G401.6 (cell line): ENCODE measurements at regions not wholly inside any gene's neighbourhood (a gene's known extent, or its start where the extent isn't known, plus 50 kb on each side); places are given as distances from the start of the nearest gene placed in this dataset.

ENCODE experiments used
- FAIRE-seq: peaks from 2 replicates; lab custom pipeline; 2012; peaks lifted over from hg19 to GRCh38; lab: Jason Lieb, UNC

DNA sequence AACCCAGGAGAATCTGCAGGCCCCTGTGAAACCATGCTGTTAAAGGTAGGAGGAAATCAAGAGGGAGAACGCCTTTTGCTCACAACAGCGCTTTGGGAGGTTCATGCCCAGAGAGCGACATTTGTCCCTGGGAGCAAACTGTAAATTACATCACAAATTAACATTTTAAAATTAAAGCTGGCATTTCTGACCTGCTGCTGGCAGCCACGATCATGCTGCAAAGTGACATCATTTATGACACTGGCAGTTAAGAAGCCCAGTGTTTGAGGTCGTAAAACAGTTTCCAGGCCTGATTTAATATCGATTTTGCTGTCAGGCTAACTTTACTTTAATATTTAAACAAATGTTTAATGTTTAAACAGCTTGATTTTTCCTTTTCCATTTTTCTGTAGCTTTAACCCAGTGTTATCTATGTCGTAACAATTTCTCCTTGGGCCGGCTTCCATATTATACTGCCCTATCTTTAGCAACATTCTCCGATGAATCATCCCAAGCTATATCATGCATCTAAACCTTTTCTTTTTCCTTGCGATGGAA is 86.5 kb upstream of the NPVF start:
- peak; percentile 70 for FAIRE-seq

DNA sequence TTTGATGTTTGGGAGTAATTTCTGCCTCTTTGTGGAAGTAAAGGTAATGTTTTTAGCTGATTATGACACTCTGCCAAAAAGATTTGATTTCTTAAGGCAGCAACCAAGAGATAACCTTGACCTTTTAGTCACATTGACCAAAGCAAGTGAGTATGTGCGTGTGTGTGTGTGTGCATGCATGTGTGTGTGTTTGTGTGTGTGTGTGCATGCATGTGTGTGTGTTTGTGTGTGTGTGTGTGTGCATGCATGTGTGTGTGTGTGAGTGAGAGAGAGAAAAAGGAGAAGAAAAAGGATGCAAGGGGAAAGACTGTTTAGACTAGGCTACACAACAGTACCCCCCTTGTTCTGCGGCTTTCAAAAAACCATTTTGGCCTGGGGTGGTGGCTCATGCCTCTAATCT is 88.1 kb upstream of the NPVF start:
- no peak for FAIRE-seq

DNA sequence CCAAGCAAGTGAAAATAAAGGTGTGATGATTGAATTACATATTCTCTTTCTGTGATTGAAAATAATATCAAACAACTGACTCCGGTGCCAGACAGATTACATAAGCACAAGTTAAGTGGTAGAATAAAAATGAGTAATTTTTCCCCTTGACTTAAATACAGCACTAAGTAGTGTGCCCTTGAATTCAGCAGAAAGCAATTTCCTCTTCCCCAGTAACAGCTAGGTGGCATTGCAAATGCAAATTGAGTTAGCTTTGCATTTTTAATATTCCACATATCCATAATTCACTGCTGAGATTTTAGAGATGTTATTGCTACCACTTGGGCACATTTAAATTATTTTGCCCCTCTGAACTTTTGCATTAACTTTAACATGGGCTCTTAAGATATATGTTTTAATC is 89.8 kb upstream of the NPVF start:
- peak; percentile 94 for FAIRE-seq

DNA sequence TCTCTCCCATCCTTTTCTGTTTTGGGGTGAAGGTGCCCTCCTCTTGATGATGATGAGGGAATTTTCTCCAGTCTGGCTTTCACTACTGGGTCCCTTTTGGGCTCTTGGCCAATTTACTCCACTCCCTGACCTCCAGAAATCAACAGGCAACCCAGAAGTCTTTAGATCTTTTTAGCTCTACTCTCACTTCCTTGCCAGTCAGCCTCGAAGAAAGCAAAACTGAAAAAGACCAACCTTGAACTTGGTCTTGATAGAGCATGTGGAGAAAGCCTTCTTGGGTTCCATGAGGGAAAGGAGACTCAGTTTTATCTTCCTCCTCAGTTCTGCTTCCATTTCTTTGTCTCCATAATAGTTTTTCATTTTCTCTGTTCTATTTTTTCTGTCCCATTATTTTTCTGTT is 91.4 kb upstream of the NPVF start:
- peak; percentile 80 for FAIRE-seq

DNA sequence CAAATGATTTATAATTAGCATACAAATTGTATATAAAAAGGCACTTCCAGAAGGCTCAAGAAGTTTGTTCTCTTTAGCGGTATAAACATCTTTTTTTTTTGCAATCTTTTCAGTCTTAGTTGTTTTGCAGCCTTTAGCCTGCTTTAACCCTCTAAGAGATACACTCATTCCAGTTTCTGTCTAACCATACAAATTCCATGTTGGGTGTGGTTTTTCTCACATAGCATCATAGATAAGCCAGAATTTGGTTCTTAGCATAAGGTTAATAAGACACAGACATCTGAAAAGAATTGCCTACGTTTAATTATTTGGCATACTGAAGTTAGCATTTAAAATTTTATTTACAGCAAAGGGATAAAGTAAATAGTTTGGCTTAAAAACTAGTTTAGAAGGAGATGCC is 92.5 kb upstream of the NPVF start:
- peak; percentile 90 for FAIRE-seq

DNA sequence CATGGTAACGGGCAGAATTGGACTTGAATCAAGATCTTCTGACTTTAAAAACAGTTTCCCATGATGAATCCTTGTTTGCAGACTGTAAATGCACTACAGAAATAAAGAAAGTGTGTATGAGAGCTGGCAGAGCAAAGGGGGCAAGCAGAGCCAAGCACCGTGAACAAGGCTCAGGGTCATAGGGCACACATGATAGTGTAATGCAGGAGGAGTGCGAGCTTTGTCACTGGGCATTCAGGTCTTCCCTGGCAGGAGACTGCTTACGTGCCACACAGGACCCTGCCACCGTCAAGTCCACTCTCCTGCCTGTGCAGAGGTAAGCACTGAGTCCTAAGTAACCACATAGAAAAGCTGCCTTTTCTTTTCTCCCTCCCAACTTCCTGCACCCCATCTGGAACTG is 93.1 kb upstream of the NPVF start:
- FAIRE-seq = no peak

DNA sequence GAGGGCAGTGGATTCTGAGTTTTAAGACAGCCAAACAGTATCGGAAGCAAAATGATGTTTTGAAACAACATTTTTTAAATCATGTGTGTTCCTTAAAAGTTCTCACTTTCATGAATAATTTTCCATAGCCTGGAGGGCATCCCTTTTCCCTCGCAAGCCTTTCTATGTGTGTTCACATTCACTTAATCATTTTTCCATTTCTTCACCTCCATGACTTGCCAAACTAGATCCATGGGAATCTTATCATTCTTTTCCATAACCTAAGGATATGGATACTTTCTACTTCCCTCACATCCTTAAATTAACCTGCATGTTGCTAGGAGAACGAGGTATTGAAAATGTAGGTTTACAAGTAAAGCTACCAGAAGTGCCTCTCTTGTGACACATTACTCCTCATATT is 94.2 kb upstream of the NPVF start:
- peak; percentile 25 for FAIRE-seq

DNA sequence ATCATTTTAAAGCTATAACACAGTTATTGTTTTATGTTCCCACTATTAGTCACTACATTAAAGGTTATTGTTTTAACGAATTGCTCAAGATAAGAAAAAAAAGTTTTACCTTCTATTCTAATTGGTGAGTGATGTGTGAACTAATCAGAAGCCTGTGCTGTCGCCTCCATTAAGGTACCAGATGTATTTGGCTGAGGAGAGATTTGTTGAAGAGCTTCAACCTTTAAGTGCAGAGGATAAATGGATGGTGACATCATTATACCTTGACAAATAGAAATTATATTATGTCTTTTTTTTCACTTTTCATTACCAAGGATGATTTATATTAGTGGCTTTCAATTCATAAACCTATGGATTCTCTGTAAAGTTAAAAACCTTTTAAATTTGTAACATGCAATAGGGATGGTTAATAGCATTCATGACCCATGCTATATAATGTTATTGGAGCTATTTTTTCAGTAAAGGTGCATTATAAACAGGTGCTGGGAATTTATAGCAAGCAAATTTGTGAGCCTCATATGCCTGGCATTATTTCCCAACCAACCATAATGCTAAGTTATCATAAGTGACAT is 97.0 kb upstream of the NPVF start:
- peak; percentile 81 for FAIRE-seq

DNA sequence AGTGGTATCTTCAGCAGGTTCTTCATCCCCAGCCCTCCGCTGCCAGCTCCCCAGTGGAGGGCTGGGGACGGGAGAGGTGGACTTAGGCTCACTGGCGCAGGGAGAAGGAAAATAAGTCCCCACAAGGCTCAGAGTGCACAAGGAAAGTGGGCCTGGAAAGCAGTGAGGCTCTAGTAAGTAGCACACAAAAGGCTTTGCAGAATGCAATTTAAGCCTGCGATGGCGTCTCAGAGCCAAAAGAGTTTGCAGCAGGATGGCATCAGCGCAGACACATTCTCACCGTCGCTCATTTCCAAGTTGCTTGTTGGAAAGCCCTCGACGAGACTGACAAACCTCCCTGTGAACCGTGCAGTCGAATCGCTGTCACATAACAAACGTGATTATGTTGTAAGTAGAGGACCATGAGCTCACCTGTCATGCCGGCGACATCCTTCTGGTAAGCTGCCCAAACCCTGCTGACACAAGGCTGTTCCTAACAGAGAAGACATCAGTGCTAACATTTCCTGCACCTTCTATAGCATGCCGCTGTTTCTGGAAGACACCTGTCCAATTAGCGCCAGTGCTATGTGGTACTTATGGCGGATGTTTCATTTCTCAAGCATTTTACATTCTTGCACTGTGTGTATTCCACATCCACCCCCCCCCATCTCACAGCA is 98.3 kb upstream of the NPVF start:
- no peak for FAIRE-seq

DNA sequence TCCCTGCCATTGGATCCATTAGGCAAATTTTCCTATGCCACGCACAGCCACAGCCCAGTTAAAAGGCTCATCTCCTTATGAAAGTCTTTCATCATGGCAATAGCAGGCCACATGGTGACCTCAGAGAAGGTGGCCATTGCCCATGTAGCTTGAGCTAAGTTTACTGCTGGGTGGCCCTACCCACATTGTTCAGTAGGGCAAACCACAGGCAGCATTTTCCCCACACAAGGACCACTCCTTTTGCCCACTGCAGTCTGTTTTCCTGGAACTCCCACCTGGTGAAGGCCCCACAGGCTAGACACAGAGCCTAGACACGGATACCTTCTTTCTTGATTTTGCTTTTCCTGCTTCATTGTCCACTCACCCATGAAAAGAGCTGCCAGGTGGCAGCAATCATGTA is 101.5 kb upstream of the NPVF start:
- no peak for FAIRE-seq

DNA sequence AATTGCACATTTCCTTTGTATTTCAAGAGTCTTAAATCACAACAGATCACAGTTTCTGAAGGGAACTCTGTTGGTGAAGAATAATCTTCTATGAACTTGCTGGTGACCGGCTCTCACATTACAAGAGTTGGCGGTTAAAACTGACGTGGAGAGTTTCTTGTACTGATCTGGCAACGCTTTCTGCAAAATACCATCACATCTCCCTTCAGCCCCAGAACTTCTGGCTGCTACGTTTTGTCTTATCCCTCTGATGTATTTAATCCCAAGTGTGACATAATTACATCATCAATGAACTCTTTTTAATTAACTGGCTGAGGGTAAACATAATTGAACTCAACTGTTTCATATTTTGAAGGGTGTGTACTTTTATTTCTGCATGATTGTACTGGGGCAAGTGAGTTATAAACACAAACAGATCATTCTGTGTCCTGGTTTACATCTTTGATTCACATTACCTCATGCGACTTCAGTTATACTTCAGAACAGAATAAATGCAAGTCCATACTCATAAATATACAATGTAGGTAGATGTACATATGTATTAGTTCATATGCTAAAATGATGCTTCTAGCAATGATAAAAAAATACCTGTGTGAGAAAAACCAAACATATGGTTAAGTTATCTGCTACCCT is 105.1 kb upstream of the NPVF start:
- peak; percentile 80 for FAIRE-seq

DNA sequence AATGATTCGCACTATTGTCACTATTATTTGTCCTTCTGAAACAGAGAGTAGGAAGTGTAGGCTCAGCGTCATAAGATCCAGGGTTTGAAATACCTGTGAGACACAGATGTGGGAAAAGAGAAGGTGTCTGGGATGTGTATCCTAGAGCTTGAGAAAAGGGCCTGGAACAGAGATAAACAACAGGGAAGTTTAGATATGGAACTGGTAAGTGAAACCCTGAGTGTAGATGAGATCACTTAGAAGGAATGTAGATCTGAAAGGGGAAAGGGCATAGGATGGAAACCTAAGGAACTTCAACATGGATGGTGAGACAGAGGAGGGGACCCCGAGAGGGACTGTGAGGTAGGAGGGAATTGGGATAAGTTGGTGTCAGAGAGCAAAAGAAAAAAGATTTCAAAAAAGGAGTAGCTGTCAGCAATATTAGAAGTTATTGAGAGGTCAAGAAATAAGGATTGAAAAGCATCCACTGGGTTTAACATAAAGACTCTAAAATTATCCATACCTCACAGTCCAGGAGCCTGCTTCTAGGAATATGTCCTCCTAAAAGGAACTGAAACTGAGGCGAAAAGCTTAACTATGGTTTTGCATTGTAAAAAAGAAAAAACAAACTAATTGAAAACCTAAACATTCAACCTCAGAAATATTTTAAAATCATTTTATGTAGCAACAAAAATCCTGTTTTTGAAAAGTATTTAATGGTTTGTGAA is 119.2 kb upstream of the NPVF start:
- peak; percentile 95 for FAIRE-seq

DNA sequence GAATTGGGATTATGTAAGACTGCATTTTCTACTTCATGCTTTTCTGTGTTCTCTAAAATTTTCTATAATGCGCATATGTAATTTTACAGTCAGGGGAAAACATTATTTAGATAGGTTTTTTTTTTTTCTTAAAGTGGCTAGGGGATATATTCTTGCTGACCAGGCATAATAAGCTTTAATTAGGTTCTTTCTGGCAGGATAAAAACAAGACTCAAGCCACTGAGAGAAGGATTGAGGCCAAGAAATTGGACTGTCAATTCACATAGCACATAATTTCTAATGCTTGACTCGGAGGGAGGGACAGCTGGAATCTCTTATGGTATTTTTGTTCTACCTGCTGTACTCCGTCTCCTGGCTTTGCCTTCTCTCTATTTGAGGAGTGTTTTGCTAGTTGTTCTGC is 119.8 kb upstream of the NPVF start:
- FAIRE-seq = no peak

DNA sequence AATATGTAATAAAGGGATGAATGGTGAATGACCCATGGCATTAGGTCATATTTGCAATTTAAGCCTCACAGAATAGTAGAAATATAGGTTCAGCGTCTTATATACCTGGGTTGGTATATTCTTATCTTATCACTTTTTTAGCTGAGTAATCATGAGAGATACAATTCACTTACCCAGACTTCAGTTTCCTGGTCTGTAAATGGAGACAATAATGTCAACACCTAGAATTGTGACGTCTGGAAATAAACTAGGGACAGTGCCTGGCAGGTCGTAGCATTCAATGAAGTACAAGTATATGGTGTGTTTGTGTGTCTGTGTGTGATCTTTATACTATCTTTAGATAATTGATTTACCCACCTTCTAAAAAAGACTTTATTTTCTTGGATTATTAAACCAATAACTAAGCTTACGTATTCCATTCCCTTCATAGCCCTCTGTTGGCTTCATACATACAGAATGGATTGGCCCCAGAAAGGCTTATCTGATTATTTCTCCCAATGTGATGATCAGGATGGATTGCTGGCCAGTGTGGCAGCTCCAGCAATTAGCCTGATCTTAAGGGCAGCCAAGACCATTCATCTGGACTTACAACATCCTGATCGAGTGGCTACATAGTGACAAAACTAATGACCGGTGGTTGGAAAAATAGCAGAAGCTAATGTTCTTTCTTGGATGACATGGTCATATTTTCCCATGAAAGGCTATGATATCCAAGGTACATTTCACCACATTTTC is 121.2 kb upstream of the NPVF start:
- FAIRE-seq = peak; percentile 72

DNA sequence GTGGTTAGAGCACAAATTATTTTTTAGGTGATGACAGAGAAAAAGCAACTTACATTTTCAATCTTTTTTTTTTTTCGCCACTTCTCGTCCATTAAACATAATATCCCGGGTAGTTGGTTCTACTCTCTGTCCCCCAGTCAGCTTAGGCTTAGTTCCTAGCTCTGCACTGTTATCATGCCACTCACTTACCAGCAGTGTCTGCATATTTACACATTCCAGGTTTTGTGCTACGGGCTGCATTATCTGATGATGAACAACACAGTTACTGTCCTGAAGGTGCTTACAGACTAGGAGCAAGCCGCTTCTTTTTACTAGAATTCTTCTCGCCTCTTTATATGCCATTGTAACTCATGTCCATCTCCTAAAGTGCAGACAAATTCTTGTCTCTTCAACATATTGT is 121.8 kb upstream of the NPVF start:
- FAIRE-seq = no peak

DNA sequence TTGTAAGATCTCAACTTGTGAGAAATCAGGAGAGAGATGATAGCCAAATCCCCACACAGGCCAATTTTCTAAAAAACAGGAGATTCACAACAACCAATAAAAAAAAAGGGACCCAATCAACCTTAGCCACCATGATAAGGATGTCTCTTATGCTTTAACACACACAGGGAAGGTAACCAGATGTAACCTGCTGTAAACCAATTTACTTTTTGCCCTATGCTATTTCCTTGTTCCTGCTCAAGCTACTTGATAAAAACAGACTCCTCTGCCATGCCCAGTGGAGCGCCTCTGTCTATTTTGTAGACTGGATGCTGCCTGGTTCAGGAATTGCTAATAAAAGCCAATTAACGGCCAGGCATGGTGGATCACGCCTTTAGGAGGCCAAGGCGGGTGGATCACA is 123.5 kb upstream of the NPVF start:
- no peak for FAIRE-seq

DNA sequence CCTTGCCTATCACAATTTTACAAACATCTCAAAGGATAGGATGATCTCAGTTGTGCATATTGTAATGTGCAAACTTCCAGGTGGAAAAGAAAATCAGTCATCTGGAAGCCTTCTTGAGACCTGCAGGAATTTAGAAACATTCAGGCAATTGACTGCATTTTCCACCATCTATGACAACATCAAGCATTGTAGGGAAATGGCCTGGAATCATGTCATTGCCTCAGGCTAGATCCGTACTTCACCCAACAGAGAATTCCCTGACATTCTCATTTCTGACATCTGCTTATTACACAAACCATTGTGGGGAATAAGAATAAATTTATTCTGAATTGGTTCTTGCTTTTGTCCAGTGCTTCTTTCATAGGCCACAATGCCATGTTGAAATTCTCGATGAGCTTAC is 124.9 kb upstream of the NPVF start:
- FAIRE-seq = peak; percentile 37

DNA sequence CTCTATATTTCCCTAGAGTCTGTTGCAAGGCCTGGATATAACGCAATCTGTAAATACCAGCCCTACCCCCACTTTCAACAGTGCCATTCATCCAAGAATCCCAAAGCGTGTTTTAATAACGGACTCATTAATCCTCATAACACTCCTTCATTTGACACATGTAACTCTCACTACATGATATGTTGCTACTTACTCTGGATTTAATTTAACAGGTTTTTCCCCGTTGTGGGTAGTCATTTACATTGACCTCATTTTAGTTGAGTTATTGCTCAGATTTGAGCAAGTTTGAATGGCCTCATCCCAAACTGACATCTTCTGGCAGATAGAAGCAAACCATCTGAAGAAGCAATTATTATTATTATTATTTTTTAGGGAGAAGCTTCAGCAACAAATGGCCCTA is 125.4 kb upstream of the NPVF start:
- peak; percentile 98 for FAIRE-seq

DNA sequence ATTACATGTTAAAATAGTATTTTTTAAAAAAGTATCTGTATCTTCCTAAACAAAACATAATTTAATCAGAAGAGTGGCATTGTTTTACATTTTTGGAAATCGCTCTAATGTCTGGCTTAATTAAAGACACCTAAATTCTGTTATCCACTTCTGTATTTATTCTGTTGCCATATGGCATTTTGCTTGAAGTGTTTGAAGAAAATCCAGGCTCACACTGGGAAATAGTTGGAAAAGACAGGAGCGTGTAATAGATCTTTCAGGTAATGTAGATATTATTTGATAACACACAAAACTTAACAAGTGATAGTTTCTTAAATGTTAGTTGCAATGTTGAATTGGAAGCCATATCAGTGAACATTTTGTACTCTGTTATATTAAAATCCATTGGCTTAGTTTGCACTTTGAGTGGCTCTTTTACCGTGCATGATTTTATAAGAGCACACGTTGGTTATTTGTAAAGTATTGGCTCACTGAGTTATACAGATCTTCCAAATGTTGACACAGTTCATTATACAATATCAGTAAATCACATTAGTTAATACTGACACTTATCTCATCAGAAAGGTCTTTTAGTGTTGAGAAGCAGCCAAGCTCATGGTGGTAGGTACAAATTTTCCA is 128.4 kb upstream of the NPVF start:
- no peak for FAIRE-seq

DNA sequence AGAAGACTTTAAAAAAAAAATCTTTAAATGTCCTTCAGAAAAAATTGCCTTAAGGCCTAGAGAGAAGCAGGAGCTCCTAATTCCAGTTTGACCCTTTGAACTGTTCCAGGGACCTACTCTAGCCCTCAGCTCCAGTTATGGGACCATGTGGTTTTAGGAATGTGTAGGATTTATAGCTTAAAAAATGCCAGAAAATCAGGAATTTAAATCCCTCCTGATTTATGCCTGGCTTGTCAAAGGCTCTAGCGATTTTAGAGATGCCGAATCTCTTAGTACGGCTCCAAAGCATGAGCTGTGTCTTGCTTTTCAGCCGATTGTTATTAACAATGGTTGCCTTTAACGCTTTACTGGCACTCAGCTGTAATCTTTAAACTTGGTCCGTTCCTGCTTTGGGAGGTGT is 130.6 kb upstream of the NPVF start:
- peak; percentile 100 for FAIRE-seq

DNA sequence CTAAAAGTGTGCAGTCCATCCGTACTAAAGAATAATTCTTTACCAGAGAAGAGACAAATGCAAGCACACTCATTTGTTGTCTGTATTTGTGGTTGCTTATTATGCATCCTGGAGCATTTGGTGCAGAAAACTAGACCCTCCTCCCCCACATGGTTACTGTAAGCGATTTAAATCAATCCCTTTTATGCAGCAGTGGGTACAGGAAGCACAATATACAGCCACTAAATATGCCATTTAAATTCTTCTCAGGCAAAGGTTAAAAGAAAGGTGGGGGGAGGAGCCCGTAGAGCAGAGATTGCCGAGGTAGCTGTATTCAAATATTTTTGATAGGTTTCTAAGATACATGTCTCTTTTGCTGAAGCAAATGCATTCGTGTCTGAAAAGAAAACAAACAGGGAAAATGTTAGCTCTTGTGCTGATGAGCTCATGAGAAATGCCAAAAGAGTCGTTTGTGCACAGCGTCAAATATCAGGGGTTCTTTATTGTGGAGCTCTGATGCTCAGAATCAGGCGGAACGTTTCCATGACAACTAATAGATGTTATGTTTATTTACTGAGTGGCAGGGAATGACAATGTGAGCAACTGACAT is 131.3 kb upstream of the NPVF start:
- no peak for FAIRE-seq

DNA sequence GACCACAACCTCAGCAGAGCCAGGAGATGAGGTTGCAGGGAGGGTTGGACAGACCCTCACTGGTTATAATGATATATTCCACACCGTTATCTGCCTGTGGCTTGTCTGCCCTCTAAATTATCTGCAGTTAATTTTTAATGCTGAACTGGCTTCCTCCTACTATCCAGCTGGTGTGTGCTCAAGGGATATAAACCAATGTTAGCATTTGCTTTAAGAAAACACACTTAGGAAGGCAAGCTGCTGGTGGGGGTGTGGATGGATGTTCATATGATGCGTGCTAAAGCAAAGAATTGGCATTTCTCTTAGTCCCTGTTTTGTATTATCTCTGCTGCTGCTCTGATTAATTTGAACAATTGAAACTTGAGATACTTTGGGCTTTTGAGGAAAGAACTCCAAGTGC is 132.2 kb upstream of the NPVF start:
- peak; percentile 21 for FAIRE-seq
